ENCODE measurements at regions not wholly inside any gene's neighbourhood (a gene's known extent, or its start where the extent isn't known, plus 50 kb on each side); places are given as distances from the start of the nearest gene placed in this dataset.
"Not testable (repeated sequence)": the region's sequence is repeated elsewhere in the genome, so short reads cannot be mapped to it uniquely, and the experiment has no call there.

GRCh38 chr7:96921771-96922170 is 83.6 kb upstream of the DLX6 start:
- Mint-ChIP-seq H3K9me3 (peaks cover 9% of the 10 kb centered on the region), H3K27me3 (no peaks in the 10 kb centered on the region), H3K36me3 (ENCODE audit: low read depth) (no peaks in the 10 kb centered on the region), H3K4me1 (ENCODE audit: low read depth) (no peaks in the 10 kb centered on the region), H3K27ac (no peak overlapping the region), H3K4me3 (no peak overlapping the region)
- intact Hi-C loops (cut with micrococcal nuclease): no loop called here

GRCh38 chr7:96923345-96923744 is 82.0 kb upstream of the DLX6 start:
- H3K4me3 Mint-ChIP-seq; H3K4me1 Mint-ChIP-seq (ENCODE audit: low read depth); H3K9me3 Mint-ChIP-seq; H3K27ac Mint-ChIP-seq; H3K27me3 Mint-ChIP-seq; H3K36me3 Mint-ChIP-seq (ENCODE audit: low read depth); intact Hi-C loops (cut with micrococcal nuclease): not testable (repeated sequence)

- Mint-ChIP-seq H3K4me3 (no peak overlapping the region), H3K4me1 (ENCODE audit: low read depth) (no peaks in the 10 kb centered on the region), H3K27me3 (no peaks in the 10 kb centered on the region), H3K36me3 (ENCODE audit: low read depth) (no peaks in the 10 kb centered on the region), H3K27ac (no peak overlapping the region), H3K9me3 (no peaks in the 10 kb centered on the region)
- intact Hi-C loops (cut with micrococcal nuclease): no loop called here
Observed at GRCh38 chr7:96927131-96927530, 78.2 kb upstream of the DLX6 start.

GRCh38 chr7:96928965-96929364 is 76.4 kb upstream of the DLX6 start:
- intact Hi-C loops (cut with micrococcal nuclease): no loop called here
- H3K4me3 Mint-ChIP-seq: no peak overlapping the region
- no peaks in the 10 kb centered on the region for H3K27me3 Mint-ChIP-seq

GRCh38 chr7:96931891-96932290 is 73.5 kb upstream of the DLX6 start:
- Mint-ChIP-seq H3K36me3 (ENCODE audit: low read depth) (no peaks in the 10 kb centered on the region), H3K9me3 (no peaks in the 10 kb centered on the region), H3K4me1 (ENCODE audit: low read depth) (no peaks in the 10 kb centered on the region), H3K27me3 (no peaks in the 10 kb centered on the region), H3K4me3 (no peak overlapping the region), H3K27ac (no peak overlapping the region)
- intact Hi-C loops (cut with micrococcal nuclease): no loop called here

More at GRCh38 chr7:96928965-96929364, 76.4 kb upstream of the DLX6 start:
- Mint-ChIP-seq H3K4me1 (ENCODE audit: low read depth) (no peaks in the 10 kb centered on the region), H3K9me3 (no peaks in the 10 kb centered on the region), H3K27ac (no peak overlapping the region), H3K36me3 (ENCODE audit: low read depth) (no peaks in the 10 kb centered on the region)

- intact Hi-C loops (cut with micrococcal nuclease): no loop called here
- Mint-ChIP-seq H3K4me3 (no peak overlapping the region), H3K4me1 (ENCODE audit: low read depth) (no peaks in the 10 kb centered on the region), H3K36me3 (ENCODE audit: low read depth) (no peaks in the 10 kb centered on the region), H3K27ac (no peak overlapping the region), H3K27me3 (no peaks in the 10 kb centered on the region), H3K9me3 (no peaks in the 10 kb centered on the region)
Observed at GRCh38 chr7:96933067-96933645, 72.2 kb upstream of the DLX6 start.

GRCh38 chr7:96936621-96937020 is 68.7 kb upstream of the DLX6 start:
- no peak overlapping the region for H3K27ac Mint-ChIP-seq
- intact Hi-C loops (cut with micrococcal nuclease): no loop called here
- no peaks in the 10 kb centered on the region for H3K36me3 Mint-ChIP-seq (ENCODE audit: low read depth)
- no peaks in the 10 kb centered on the region for H3K4me1 Mint-ChIP-seq (ENCODE audit: low read depth)
- H3K4me3 Mint-ChIP-seq: no peak overlapping the region
- no peaks in the 10 kb centered on the region for H3K9me3 Mint-ChIP-seq
- no peaks in the 10 kb centered on the region for H3K27me3 Mint-ChIP-seq

GRCh38 chr7:96942112-96942511 is 63.2 kb upstream of the DLX6 start:
- Mint-ChIP-seq H3K36me3 (ENCODE audit: low read depth) (no peaks in the 10 kb centered on the region), H3K9me3 (no peaks in the 10 kb centered on the region), H3K27ac (no peak overlapping the region), H3K4me1 (ENCODE audit: low read depth) (no peaks in the 10 kb centered on the region), H3K4me3 (no peak overlapping the region), H3K27me3 (no peaks in the 10 kb centered on the region)
- intact Hi-C loops (cut with micrococcal nuclease): no loop called here

GRCh38 chr7:96949766-96950165 is 55.6 kb upstream of the DLX6 start:
- intact Hi-C loops (cut with micrococcal nuclease): no loop called here
- H3K4me3 Mint-ChIP-seq: no peak overlapping the region
- H3K4me1 Mint-ChIP-seq (ENCODE audit: low read depth): no peaks in the 10 kb centered on the region
- H3K27ac Mint-ChIP-seq: no peak overlapping the region
- no peaks in the 10 kb centered on the region for H3K27me3 Mint-ChIP-seq
- H3K36me3 Mint-ChIP-seq (ENCODE audit: low read depth): no peaks in the 10 kb centered on the region
- no peaks in the 10 kb centered on the region for H3K9me3 Mint-ChIP-seq

- H3K4me1 Mint-ChIP-seq (ENCODE audit: low read depth): no peaks in the 10 kb centered on the region
- H3K4me3 Mint-ChIP-seq: no peak overlapping the region
- no peak overlapping the region for H3K27ac Mint-ChIP-seq
- H3K27me3 Mint-ChIP-seq: no peaks in the 10 kb centered on the region
- no peaks in the 10 kb centered on the region for H3K36me3 Mint-ChIP-seq (ENCODE audit: low read depth)
- intact Hi-C loops (cut with micrococcal nuclease): no loop called here
- H3K9me3 Mint-ChIP-seq: peaks cover 11% of the 10 kb centered on the region
Observed at GRCh38 chr7:96952974-96953391, 52.4 kb upstream of the DLX6 start.

GRCh38 chr7:96953676-96954513 is 51.5 kb upstream of the DLX6 start:
- H3K27me3 Mint-ChIP-seq: no peaks in the 10 kb centered on the region

More at GRCh38 chr7:96953676-96954513, 51.5 kb upstream of the DLX6 start:
- H3K4me1 Mint-ChIP-seq (ENCODE audit: low read depth): no peaks in the 10 kb centered on the region
- intact Hi-C loops (cut with micrococcal nuclease): no loop called here
- H3K9me3 Mint-ChIP-seq: peaks cover 20% of the 10 kb centered on the region
- no peak overlapping the region for H3K4me3 Mint-ChIP-seq
- no peaks in the 10 kb centered on the region for H3K36me3 Mint-ChIP-seq (ENCODE audit: low read depth)
- H3K27ac Mint-ChIP-seq: no peak overlapping the region
